Keratinocyte (primary cell): ENCODE measurements at regions not wholly inside any gene's neighbourhood (a gene's known extent, or its start where the extent isn't known, plus 50 kb on each side); places are given as distances from the start of the nearest gene placed in this dataset.

Experiments
- DNase-seq: peaks from one replicate; pipeline ENCODE4 v3.0.0-alpha.2; 2011; ENCODE audit warnings: low read depth, missing footprints, low spot score
- FAIRE-seq: peaks from 2 replicates; lab custom pipeline; 2011; peaks lifted over from hg19 to GRCh38; lab: Jason Lieb, UNC
- H2AFZ ChIP-seq: 2 replicates; pipeline ENCODE4 v1.6.0; 2012; ENCODE audit warnings: low read length, control low read depth, inconsistent platforms; ENCODE audit not compliant: control insufficient read depth
- H3K27ac ChIP-seq: 2 replicates; pipeline ENCODE4 v1.5.1; 2011; ENCODE audit warnings: low read length; ENCODE audit not compliant: control insufficient read depth, insufficient read depth
- H3K27me3 ChIP-seq: 3 replicates; pipeline ENCODE4 v1.6.0; 2011; ENCODE audit warnings: low read length; ENCODE audit not compliant: control insufficient read depth, insufficient read depth; ENCODE audit errors: extremely low read depth
- H3K36me3 ChIP-seq, 2 experiments: 2 replicates in 1 of 2; 3 replicates in 1 of 2; pipeline ENCODE4 v1.5.1; 2011; ENCODE audit warnings: low read length in 2 of 2, mild to moderate bottlenecking in 1 of 2; ENCODE audit not compliant: control insufficient read depth in 2 of 2, insufficient read depth in 2 of 2; ENCODE audit errors: extremely low read depth in 1 of 2
- H3K4me1 ChIP-seq: 3 replicates; pipeline ENCODE4 v1.5.1; 2011; ENCODE audit warnings: low read length; ENCODE audit not compliant: control insufficient read depth, insufficient read depth; ENCODE audit errors: extremely low read depth
- H3K4me2 ChIP-seq: 3 replicates; pipeline ENCODE4 v1.6.0; 2011; ENCODE audit warnings: low read depth, low read length; ENCODE audit not compliant: control insufficient read depth, insufficient read depth; ENCODE audit errors: extremely low read depth
- H3K4me3 ChIP-seq, 3 experiments: fragments of 200-600 bp in 1 of 3; sonication (generic) in 1 of 3; 2 replicates in 2 of 3; 3 replicates in 1 of 3; pipeline ENCODE4 v1.5.1; 2011 to 2016; ENCODE audit warnings: low read length in 3 of 3, mild to moderate bottlenecking in 3 of 3, control low read depth in 2 of 3, inconsistent platforms in 1 of 3, low read depth in 1 of 3, mixed read lengths in 1 of 3, mixed run types in 1 of 3, moderate library complexity in 1 of 3; ENCODE audit not compliant: control insufficient read depth in 2 of 3, insufficient read depth in 2 of 3; ENCODE audit errors: extremely low read depth in 1 of 3
- H3K79me2 ChIP-seq: 2 replicates; pipeline ENCODE4 v1.6.0; 2012; ENCODE audit warnings: low read length; ENCODE audit not compliant: control insufficient read depth, insufficient read depth
- H3K9ac ChIP-seq: 3 replicates; pipeline ENCODE4 v1.6.0; 2011; ENCODE audit warnings: low read length; ENCODE audit not compliant: control insufficient read depth, insufficient read depth; ENCODE audit errors: extremely low read depth
- H3K9me1 ChIP-seq: 3 replicates; pipeline ENCODE4 v1.6.0; 2011; ENCODE audit warnings: low read length; ENCODE audit not compliant: control insufficient read depth, insufficient read depth; ENCODE audit errors: extremely low read depth
- H3K9me3 ChIP-seq: 2 replicates; pipeline ENCODE4 v1.5.1; 2012; ENCODE audit warnings: low read depth, low read length; ENCODE audit not compliant: control insufficient read depth
- H4K20me1 ChIP-seq: 3 replicates; pipeline ENCODE4 v1.6.0; 2011; ENCODE audit warnings: low read length; ENCODE audit not compliant: control insufficient read depth, insufficient read depth; ENCODE audit errors: extremely low read depth
- CTCF ChIP-seq, 3 experiments: IDR thresholded peaks in 1 of 3; conservative IDR thresholded peaks in 1 of 3; optimal IDR thresholded peaks in 1 of 3; 2 replicates in 2 of 3; 3 replicates in 1 of 3; pipeline versions ENCODE3 to v1.5.1; 2011; ENCODE audit warnings: low read length in 3 of 3, mild to moderate bottlenecking in 3 of 3, moderate library complexity in 2 of 3, control low read depth in 1 of 3, inconsistent platforms in 1 of 3; ENCODE audit not compliant: insufficient read depth in 2 of 3; ENCODE audit errors: extremely low read depth in 1 of 3
- EZH2 ChIP-seq: IDR thresholded peaks from one replicate; pipeline ENCODE4 v1.6.1; 2012; ENCODE audit warnings: inconsistent platforms, mild to moderate bottlenecking, low read length, moderate library complexity
- dilution Hi-C: fragments of 300-500 bp; cut with MboI; formaldehyde crosslinking; loops from one replicate; pipeline ENCODE4 v1.7.0; 2020; ENCODE audit warnings: low sequenced_read_pairs; ENCODE audit not compliant: extremely low pct_ligation_motif_present

GRCh38 chr6:167469672-167470071 is 144.8 kb downstream of the TTLL2 start:
- no peaks in the 10 kb centered on the region for H4K20me1 ChIP-seq
- H2AFZ ChIP-seq: no peak overlapping the region
- TF ChIP-seq CTCF (optimal IDR thresholded peaks at IDR 0.05 in 1 of 3, IDR thresholded peaks at IDR 0.05 in 1 of 3, conservative IDR thresholded peaks at IDR 0.05 in 1 of 3; ENCODE audit: extremely low read depth in 1 of 3, insufficient read depth in 2 of 3, low read length in 3 of 3) (no peak), EZH2 (no peak)
- FAIRE-seq (no peak), DNase-seq (no peak)
- peaks cover 3% of the 10 kb centered on the region for H3K9me3 ChIP-seq
- H3K27ac ChIP-seq: no peak overlapping the region
- no peak overlapping the region for H3K9ac ChIP-seq
- no peaks in the 10 kb centered on the region for H3K27me3 ChIP-seq
- no peaks in the 10 kb centered on the region for H3K4me1 ChIP-seq
- H3K4me3 ChIP-seq: no peak overlapping the region
- no peaks in the 10 kb centered on the region for H3K36me3 ChIP-seq
- H3K4me2 ChIP-seq: no peak overlapping the region
- H3K79me2 ChIP-seq: no peaks in the 10 kb centered on the region
- H3K9me1 ChIP-seq: no peaks in the 10 kb centered on the region
- dilution Hi-C loops: no loop called here

- DNase-seq (no peak), FAIRE-seq (no peak)
- Histone ChIP-seq H3K4me2 (no peak overlapping the region), H3K9ac (no peak overlapping the region), H3K27me3 (no peaks in the 10 kb centered on the region), H3K36me3 (no peaks in the 10 kb centered on the region), H3K4me1 (no peaks in the 10 kb centered on the region), H4K20me1 (no peaks in the 10 kb centered on the region), H2AFZ (no peak overlapping the region), H3K9me3 (peaks cover 3% of the 10 kb centered on the region), H3K4me3 (no peak overlapping the region), H3K79me2 (no peaks in the 10 kb centered on the region), H3K27ac (no peak overlapping the region), H3K9me1 (no peaks in the 10 kb centered on the region)
- dilution Hi-C loops: no loop called here
- no peak for TF ChIP-seq CTCF (optimal IDR thresholded peaks at IDR 0.05 in 1 of 3, IDR thresholded peaks at IDR 0.05 in 1 of 3, conservative IDR thresholded peaks at IDR 0.05 in 1 of 3; ENCODE audit: extremely low read depth in 1 of 3, insufficient read depth in 2 of 3, low read length in 3 of 3)
- no peak for TF ChIP-seq EZH2
Measured at GRCh38 chr6:167470101-167470835, 145.4 kb downstream of the TTLL2 start.
